DMS53 treated with DMSO at 0.1 percent for 48 hours (cell line): ENCODE measurements at regions not wholly inside any gene's neighbourhood (a gene's known extent, or its start where the extent isn't known, plus 50 kb on each side); places are given as distances from the start of the nearest gene placed in this dataset.
"Not testable (repeated sequence)": the region's sequence is repeated elsewhere in the genome, so short reads cannot be mapped to it uniquely, and the experiment has no call there.

Source experiments
- DNase-seq: peaks from one replicate; lab custom pipeline; 2025; ENCODE audit not compliant: unreplicated experiment; lab: John Stamatoyannopoulos, UW

- no peak for DNase-seq
Measured at GRCh38 chr12:116687888-116688287, 50.0 kb downstream of the SPRING1 start.

- DNase-seq, result no peak
Measured at GRCh38 chr12:116684891-116685290, 53.0 kb downstream of the SPRING1 start.

GRCh38 chr12:116677202-116677661, 60.6 kb downstream of the SPRING1 start:
- DNase-seq, result no peak

GRCh38 chr12:116675339-116676107, 62.3 kb downstream of the SPRING1 start:
- no peak for DNase-seq

- DNase-seq, result no peak
Measured at GRCh38 chr12:116674643-116675183, 63.2 kb downstream of the SPRING1 start.

GRCh38 chr12:116673681-116674111, 64.2 kb downstream of the SPRING1 start:
- DNase-seq, result no peak

- no peak for DNase-seq
Measured at GRCh38 chr12:116672842-116673516, 64.9 kb downstream of the SPRING1 start.

- DNase-seq, result no peak
Measured at GRCh38 chr12:116672010-116672409, 65.9 kb downstream of the SPRING1 start.

GRCh38 chr12:116670859-116671258, 67.0 kb downstream of the SPRING1 start:
- DNase-seq, result no peak

GRCh38 chr12:116667752-116668151, 70.1 kb downstream of the SPRING1 start:
- no peak for DNase-seq

- DNase-seq, result not testable (repeated sequence)
Measured at GRCh38 chr12:116666829-116667228, 71.0 kb downstream of the SPRING1 start.

GRCh38 chr12:116666305-116666673, 71.6 kb downstream of the SPRING1 start:
- no peak for DNase-seq

GRCh38 chr12:116665666-116666304, 72.1 kb downstream of the SPRING1 start:
- no peak for DNase-seq

GRCh38 chr12:116664085-116664484, 73.8 kb downstream of the SPRING1 start:
- DNase-seq, result no peak

- peak; percentile 82 for DNase-seq
Measured at GRCh38 chr12:116662612-116663144, 75.2 kb downstream of the SPRING1 start.

- peak; percentile 46 for DNase-seq
Measured at GRCh38 chr12:116661341-116661740, 76.5 kb downstream of the SPRING1 start.

GRCh38 chr12:116660740-116661139, 77.1 kb downstream of the SPRING1 start:
- DNase-seq, result not testable (repeated sequence)

- DNase-seq, result no peak
Measured at GRCh38 chr12:116659771-116660481, 77.9 kb downstream of the SPRING1 start.

GRCh38 chr12:116657921-116658495, 79.9 kb downstream of the SPRING1 start:
- no peak for DNase-seq

- no peak for DNase-seq
Measured at GRCh38 chr12:116656306-116656705, 81.6 kb downstream of the SPRING1 start.
